ENCODE measurements at regions not wholly inside any gene's neighbourhood (a gene's known extent, or its start where the extent isn't known, plus 50 kb on each side); places are given as distances from the start of the nearest gene placed in this dataset.

DNA sequence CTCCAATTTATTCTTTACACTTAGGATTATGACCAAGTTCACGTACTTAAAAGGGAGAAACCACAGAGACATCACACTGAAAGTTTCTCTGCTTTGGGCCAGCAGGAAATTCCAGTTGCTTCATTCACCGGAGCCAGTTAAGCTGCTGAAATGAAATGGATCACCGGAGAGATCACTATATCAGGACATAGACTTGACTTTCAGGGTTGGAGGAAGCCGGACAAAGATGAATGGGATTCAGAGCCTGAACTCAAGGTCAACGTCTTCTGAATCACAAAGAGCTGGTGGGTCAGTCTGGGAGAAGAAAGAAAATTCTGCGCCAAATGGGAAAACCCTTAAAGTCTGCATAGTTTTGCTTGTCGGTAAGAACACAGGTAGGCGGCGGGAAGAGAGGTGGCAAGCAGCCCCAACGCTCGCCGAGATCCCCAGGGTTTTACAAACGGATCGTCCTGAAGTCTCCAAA, 81.9 kb upstream of the CCDC28A start:
- TF ChIP-seq GLIS3 (CRISPR knock-in tag; IDR thresholded peaks at IDR 0.05) = no peak
- no peak for TF ChIP-seq OSR1 (CRISPR knock-in tag; IDR thresholded peaks at IDR 0.05)
- TF ChIP-seq, protein P1, sequence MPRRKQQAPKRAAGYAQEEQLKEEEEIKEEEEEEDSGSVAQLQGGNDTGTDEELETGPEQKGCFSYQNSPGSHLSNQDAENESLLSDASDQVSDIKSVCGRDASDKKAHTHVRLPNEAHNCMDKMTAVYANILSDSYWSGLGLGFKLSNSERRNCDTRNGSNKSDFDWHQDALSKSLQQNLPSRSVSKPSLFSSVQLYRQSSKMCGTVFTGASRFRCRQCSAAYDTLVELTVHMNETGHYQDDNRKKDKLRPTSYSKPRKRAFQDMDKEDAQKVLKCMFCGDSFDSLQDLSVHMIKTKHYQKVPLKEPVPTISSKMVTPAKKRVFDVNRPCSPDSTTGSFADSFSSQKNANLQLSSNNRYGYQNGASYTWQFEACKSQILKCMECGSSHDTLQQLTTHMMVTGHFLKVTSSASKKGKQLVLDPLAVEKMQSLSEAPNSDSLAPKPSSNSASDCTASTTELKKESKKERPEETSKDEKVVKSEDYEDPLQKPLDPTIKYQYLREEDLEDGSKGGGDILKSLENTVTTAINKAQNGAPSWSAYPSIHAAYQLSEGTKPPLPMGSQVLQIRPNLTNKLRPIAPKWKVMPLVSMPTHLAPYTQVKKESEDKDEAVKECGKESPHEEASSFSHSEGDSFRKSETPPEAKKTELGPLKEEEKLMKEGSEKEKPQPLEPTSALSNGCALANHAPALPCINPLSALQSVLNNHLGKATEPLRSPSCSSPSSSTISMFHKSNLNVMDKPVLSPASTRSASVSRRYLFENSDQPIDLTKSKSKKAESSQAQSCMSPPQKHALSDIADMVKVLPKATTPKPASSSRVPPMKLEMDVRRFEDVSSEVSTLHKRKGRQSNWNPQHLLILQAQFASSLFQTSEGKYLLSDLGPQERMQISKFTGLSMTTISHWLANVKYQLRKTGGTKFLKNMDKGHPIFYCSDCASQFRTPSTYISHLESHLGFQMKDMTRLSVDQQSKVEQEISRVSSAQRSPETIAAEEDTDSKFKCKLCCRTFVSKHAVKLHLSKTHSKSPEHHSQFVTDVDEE (CRISPR knock-in tag; IDR thresholded peaks at IDR 0.05) = no peak
- TF ChIP-seq SNAI2 (CRISPR knock-in tag; IDR thresholded peaks at IDR 0.05) = no peak
- no peak for TF ChIP-seq ZC3H10 (CRISPR knock-in tag; IDR thresholded peaks at IDR 0.05)
- TF ChIP-seq ARNTL (CRISPR knock-in tag; IDR thresholded peaks at IDR 0.05; ENCODE audit: borderline replicate concordance, low read depth) = no peak
